ENCODE measurements at regions not wholly inside any gene's neighbourhood (a gene's known extent, or its start where the extent isn't known, plus 50 kb on each side); places are given as distances from the start of the nearest gene placed in this dataset.

GRCh38 chr2:104068665-104069064 is 785.2 kb upstream of the POU3F3 start:
- TF ChIP-seq, protein P1, sequence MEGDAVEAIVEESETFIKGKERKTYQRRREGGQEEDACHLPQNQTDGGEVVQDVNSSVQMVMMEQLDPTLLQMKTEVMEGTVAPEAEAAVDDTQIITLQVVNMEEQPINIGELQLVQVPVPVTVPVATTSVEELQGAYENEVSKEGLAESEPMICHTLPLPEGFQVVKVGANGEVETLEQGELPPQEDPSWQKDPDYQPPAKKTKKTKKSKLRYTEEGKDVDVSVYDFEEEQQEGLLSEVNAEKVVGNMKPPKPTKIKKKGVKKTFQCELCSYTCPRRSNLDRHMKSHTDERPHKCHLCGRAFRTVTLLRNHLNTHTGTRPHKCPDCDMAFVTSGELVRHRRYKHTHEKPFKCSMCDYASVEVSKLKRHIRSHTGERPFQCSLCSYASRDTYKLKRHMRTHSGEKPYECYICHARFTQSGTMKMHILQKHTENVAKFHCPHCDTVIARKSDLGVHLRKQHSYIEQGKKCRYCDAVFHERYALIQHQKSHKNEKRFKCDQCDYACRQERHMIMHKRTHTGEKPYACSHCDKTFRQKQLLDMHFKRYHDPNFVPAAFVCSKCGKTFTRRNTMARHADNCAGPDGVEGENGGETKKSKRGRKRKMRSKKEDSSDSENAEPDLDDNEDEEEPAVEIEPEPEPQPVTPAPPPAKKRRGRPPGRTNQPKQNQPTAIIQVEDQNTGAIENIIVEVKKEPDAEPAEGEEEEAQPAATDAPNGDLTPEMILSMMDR (IDR thresholded peaks at IDR 0.05): no peak
- TF ChIP-seq POLR2A (IDR thresholded peaks at IDR 0.05): no peak

Measured in lower leg skin (tissue), 3 donors.